ENCODE measurements at regions not wholly inside any gene's neighbourhood (a gene's known extent, or its start where the extent isn't known, plus 50 kb on each side); places are given as distances from the start of the nearest gene placed in this dataset.

GRCh38 chr13:31591642-31592233, 147.6 kb upstream of the RXFP2 start:
- TF ChIP-seq CTCF (optimal IDR thresholded peaks at IDR 0.05 in 1 of 3, IDR thresholded peaks at IDR 0.05 in 1 of 3, conservative IDR thresholded peaks at IDR 0.05 in 1 of 3; ENCODE audit: extremely low read depth in 1 of 3, insufficient read depth in 2 of 3, low read length in 3 of 3) (no peak), EZH2 (IDR thresholded peaks at IDR 0.05; ENCODE audit: low read length) (no peak)

All from keratinocyte (primary cell).